ENCODE measurements at regions not wholly inside any gene's neighbourhood (a gene's known extent, or its start where the extent isn't known, plus 50 kb on each side); places are given as distances from the start of the nearest gene placed in this dataset.

- no peaks in the 10 kb centered on the region for H3K36me3 ChIP-seq (ENCODE audit: control insufficient read depth in 2 of 2, extremely low read depth in 1 of 2, insufficient read depth in 2 of 2, low read length in 2 of 2)
- H2AFZ ChIP-seq (ENCODE audit: low read depth, low read length): no peak overlapping the region
- TF ChIP-seq MAX (IDR thresholded peaks at IDR 0.05; ENCODE audit: insufficient read depth, insufficient read length) (no peak), MYC (IDR thresholded peaks at IDR 0.05; ENCODE audit: low read depth, low read length) (no peak), CTCF (IDR thresholded peaks at IDR 0.05; ENCODE audit: extremely low read depth in 1 of 2, insufficient read depth in 1 of 2, low read depth in 1 of 2, low read length in 2 of 2) (no peak), EZH2 (IDR thresholded peaks at IDR 0.05; ENCODE audit: borderline replicate concordance, low read depth, low read length, severe bottlenecking) (no peak), POLR2AphosphoS5 (IDR thresholded peaks at IDR 0.05; ENCODE audit: insufficient read depth, low read depth, low read length) (no peak), JUN (IDR thresholded peaks at IDR 0.05; ENCODE audit: borderline replicate concordance, insufficient read depth, insufficient read length, low read depth) (no peak), GATA2 (IDR thresholded peaks at IDR 0.05; ENCODE audit: insufficient read depth, insufficient read length, low read depth, low read length) (no peak), FOS (IDR thresholded peaks at IDR 0.05; ENCODE audit: borderline replicate concordance, insufficient read depth, low read length) (no peak), POLR2A (IDR thresholded peaks at IDR 0.05; ENCODE audit: low read depth, low read length) (no peak)
- dilution Hi-C loops (cut with MboI; ENCODE audit: extremely low pct_ligation_motif_present, low sequenced_read_pairs) (no loop called here), intact Hi-C loops (cut with micrococcal nuclease) (no loop called here)
- no peak for DNase-seq (ENCODE audit: low read depth, low spot score)
- no peak overlapping the region for H3K27ac ChIP-seq (ENCODE audit: insufficient read depth, low read depth, low read length)
- no peaks in the 10 kb centered on the region for H3K79me2 ChIP-seq (ENCODE audit: control insufficient read depth, insufficient read depth, low read length)
- CTCF ChIA-PET: no interaction called here
- H4K20me1 ChIP-seq (replicated peaks; ENCODE audit: control insufficient read depth, extremely low read depth, insufficient read depth, low read length): no peaks in the 10 kb centered on the region
- H3K9me3 ChIP-seq (replicated peaks; ENCODE audit: control insufficient read depth, insufficient read depth, low read length): no peaks in the 10 kb centered on the region
- no TSS peak for BruUV-seq (replicated peaks)
- POLR2A ChIA-PET: no interaction called here
- FAIRE-seq: no peak
- H3K4me1 ChIP-seq (ENCODE audit: control insufficient read depth, extremely low read depth, insufficient read depth, low read length): no peaks in the 10 kb centered on the region
- H3K4me2 ChIP-seq (ENCODE audit: insufficient read depth, low read length): no peak overlapping the region
- H3K4me3 ChIP-seq (replicated peaks in 1 of 3; ENCODE audit: insufficient read depth in 1 of 3, low read depth in 1 of 3, low read length in 3 of 3): no peak overlapping the region
- H3K9me1 ChIP-seq (replicated peaks; ENCODE audit: control insufficient read depth, extremely low read depth, insufficient read depth, low read length): no peaks in the 10 kb centered on the region
- H3K27me3 ChIP-seq (ENCODE audit: control insufficient read depth in 2 of 2, insufficient read depth in 2 of 2, low read length in 2 of 2): no peaks in the 10 kb centered on the region
- no peak overlapping the region for H3K9ac ChIP-seq (replicated peaks; ENCODE audit: extremely low read depth, insufficient read depth, low read length)
Measured at GRCh38 chr2:117755768-117756167, 58.7 kb upstream of the DDX18 start.
